Naive B cell (primary cell): ENCODE measurements at regions not wholly inside any gene's neighbourhood (a gene's known extent, or its start where the extent isn't known, plus 50 kb on each side); places are given as distances from the start of the nearest gene placed in this dataset.
A peak's percentile ranks its signal among the peaks of the same experiment; 100 is the strongest.
"Not testable (repeated sequence)": the region's sequence is repeated elsewhere in the genome, so short reads cannot be mapped to it uniquely, and the experiment has no call there.

ENCODE experiments used
- ATAC-seq, 2 donors: fragments of 150-1000 bp; cut with Tn5 transposase; 2 replicates each; pipeline ENCODE4 v1.10.0; 2021; ENCODE audit warnings: low read depth in 2 of 2, mild to moderate bottlenecking in 2 of 2, moderate library complexity in 2 of 2
- DNase-seq: peaks from one replicate; pipeline ENCODE4 v3.0.0; 2022
- H3K27ac Mint-ChIP-seq, 6 donors: one replicate each; pipeline ENCODE4 v1.8.0; 2020 to 2022; ENCODE audit warnings: mild to moderate bottlenecking in 6 of 6, mixed read lengths in 6 of 6, moderate library complexity in 5 of 6, inconsistent platforms in 2 of 6
- H3K27me3 Mint-ChIP-seq, 3 donors: one replicate each; pipeline ENCODE4 v1.8.0; 2021 to 2022; ENCODE audit warnings: mixed read lengths in 3 of 3, mild to moderate bottlenecking in 1 of 3
- H3K36me3 Mint-ChIP-seq, 2 donors: one replicate each; pipeline ENCODE4 v1.8.0; 2020 to 2022; ENCODE audit warnings: mixed read lengths in 2 of 2, inconsistent platforms in 1 of 2, mild to moderate bottlenecking in 1 of 2
- H3K4me1 Mint-ChIP-seq, 3 donors: one replicate each; pipeline ENCODE4 v1.8.0; 2020 to 2022; ENCODE audit warnings: mixed read lengths in 3 of 3, inconsistent platforms in 1 of 3, mild to moderate bottlenecking in 1 of 3, moderate library complexity in 1 of 3
- H3K4me3 Mint-ChIP-seq, 8 donors: one replicate each; pipeline ENCODE4 v1.8.0; 2020 to 2022; ENCODE audit warnings: mild to moderate bottlenecking in 8 of 8, mixed read lengths in 8 of 8, moderate library complexity in 8 of 8, inconsistent platforms in 2 of 8
- H3K9me3 Mint-ChIP-seq, 7 donors: one replicate each; pipeline ENCODE4 v1.8.0; 2020 to 2022; ENCODE audit warnings: mixed read lengths in 7 of 7, mild to moderate bottlenecking in 5 of 7, inconsistent platforms in 2 of 7, moderate library complexity in 1 of 7

DNA sequence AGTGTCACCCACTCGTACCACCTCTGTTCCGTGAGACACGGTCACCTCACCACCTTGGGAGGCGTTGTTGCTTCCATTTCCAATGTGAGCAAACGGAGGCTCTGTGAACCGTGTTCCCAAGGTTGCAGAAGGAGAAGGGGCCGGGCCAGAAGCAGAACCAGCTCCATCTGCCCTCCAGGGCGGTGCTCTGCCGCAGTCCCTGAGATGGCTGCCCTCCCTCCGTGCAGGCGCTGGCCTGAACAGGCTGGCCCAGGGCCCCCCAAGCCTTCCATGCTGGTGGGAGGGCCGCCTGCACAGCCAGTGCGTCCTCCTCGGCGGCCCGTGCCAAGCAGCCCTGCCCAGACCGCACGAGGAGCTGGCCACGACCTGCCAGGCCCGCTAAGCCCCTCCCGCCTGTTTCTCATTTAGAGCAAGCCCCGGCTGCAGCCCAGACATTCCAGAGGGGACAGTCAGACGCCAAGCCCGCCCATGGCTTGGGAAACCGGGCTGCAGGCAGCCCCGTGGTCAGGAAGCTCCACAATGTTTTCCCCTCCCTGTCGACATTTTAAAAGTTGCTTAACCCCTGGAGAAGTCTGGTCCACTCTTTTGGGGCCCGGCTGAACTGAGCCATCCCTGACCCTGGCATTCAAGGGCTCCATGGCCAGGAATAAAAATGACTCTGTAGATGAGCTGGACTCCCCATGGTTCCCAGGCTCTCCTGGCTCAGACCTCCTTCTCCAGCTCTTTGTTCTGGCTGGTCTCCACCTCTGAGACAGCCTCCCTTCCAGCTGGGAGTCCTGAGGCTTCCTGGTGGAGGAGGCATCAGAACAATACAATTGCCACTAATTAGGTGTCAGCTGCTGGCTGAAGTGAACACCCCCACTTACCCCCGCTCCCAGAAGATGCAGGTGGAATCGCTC is 236.0 kb downstream of the BCL11B start:
- Mint-ChIP-seq H3K27ac (no peak overlapping the region), H3K27me3 (no peaks in the 10 kb centered on the region), H3K9me3 (peaks cover 0 to 20% (median 6%) of the 10 kb centered on the region in 7 donors), H3K4me1 (no peaks in the 10 kb centered on the region), H3K36me3 (no peaks in the 10 kb centered on the region), H3K4me3 (no peak overlapping the region)
- ATAC-seq (no peak), DNase-seq (no peak)

DNA sequence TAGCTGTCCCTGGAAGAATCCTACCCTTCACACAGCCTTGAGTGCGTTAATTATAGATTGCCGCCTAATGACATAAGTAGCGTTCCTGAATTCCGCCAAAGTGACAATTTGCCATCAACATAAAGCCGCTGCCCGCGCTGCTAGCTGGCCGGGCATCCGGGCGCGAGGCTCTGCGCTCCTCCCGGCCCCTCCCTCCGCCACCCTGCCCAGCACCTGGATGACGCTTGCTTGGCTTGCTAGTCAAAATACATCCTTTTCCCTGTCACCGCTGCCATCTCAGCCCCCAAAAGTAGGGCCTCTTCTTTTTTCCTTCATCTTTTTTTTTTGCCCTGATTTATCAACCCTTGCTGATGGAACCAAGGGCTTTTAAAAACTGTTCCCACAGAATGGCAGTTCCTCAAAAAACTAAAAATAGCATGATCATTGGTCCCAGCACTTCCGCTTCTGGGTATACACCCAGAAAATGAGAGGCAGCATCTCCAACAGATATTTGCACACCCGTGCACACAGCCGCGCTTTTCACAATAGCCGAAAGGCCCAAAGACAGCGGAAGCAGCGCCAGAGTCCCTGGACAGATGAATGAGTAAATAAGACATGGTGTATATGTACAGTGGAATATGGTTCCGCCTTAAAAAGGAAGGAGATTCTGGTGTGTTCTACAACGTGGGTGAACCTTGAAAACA is 235.2 kb downstream of the BCL11B start:
- H3K27ac Mint-ChIP-seq, result peak overlapping the region in 1 of 6 donors; percentile 11
- H3K4me3 Mint-ChIP-seq, result no peak overlapping the region
- no peaks in the 10 kb centered on the region for H3K27me3 Mint-ChIP-seq
- H3K9me3 Mint-ChIP-seq, result peaks cover 0 to 20% (median 6%) of the 10 kb centered on the region in 7 donors
- H3K36me3 Mint-ChIP-seq, result no peaks in the 10 kb centered on the region
- DNase-seq (no peak), ATAC-seq (no peak)
- no peaks in the 10 kb centered on the region for H3K4me1 Mint-ChIP-seq

DNA sequence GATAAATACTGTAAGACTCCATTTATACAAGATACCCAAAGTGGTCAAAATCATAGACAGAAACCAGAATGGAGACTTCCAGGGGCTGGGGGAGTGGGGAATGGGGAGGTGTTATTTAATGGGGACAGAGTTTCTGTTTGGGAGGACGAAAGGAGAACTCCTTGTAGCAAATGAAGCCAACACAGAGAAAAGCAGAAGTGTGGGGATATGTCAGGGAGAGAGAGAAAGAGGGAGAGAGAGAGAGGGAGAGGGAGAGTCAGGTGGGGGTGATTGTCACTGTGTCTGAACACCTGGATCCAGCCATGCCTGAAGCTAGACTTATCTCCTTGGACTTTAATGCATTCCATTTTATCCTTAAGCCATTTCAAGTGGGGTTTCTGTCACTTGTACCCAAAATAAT is 234.7 kb downstream of the BCL11B start:
- peaks cover 0 to 20% (median 6%) of the 10 kb centered on the region in 7 donors for H3K9me3 Mint-ChIP-seq
- H3K36me3 Mint-ChIP-seq, DNase-seq, ATAC-seq, H3K4me1 Mint-ChIP-seq, H3K4me3 Mint-ChIP-seq, H3K27me3 Mint-ChIP-seq: not testable (repeated sequence)
- H3K27ac Mint-ChIP-seq, result peak overlapping the region in 2 of 6 donors; percentile 11 to 30

DNA sequence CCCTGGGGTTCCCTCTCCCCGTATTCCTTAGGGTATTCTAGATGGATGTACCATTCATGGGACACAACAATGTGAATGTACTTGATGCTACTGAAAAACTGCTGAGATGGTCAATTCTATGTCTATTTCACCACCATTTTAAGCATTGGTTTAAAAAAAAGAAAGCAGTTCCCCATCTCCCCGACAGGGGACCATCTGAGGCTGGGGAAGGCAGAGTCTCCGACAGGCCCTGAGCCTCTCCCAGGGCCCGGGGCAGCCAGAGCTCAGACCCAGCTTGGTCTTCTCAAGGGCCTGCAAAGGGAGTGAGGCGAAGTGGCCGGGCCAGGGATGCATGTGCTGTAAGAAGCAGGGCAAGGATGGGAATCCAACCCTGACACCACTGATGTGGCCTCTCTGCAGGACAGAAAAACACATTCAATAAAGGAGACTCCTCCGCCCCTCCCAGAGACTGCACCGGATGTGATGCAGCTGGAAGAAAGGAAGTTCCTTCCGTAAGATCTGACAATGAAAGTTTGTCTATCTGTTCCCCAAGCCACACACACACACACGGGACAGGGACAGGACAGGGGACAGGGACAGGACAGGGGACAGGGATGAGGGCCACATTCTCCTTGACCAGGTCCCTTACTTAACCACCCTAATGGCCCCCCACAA is 234.1 kb downstream of the BCL11B start:
- ATAC-seq, result no peak
- H3K36me3 Mint-ChIP-seq, result no peaks in the 10 kb centered on the region

DNA sequence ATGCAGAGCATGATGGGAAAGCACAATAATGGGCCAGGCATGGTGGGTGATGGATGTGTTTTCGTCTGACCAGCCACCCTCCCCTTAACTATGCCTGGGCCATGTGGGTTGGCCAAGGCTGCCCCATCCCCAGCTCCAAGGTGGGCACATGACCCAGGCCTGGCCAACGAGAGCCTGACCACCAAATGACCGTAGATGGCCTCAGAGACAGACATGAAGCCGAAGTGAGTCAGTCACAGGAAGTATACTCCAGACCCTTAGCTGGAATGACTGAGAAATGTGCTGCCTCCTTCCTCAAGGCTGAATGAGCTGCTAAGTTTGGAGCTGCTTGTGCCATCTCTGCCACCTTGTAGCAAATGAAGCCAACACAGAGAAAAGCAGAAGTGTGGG is 233.6 kb downstream of the BCL11B start:
- no peak overlapping the region for H3K4me3 Mint-ChIP-seq
- no peak for DNase-seq
- H3K27me3 Mint-ChIP-seq, result no peaks in the 10 kb centered on the region
- no peaks in the 10 kb centered on the region for H3K4me1 Mint-ChIP-seq
- ATAC-seq, result no peak
- peaks cover 0 to 14% (median 3%) of the 10 kb centered on the region in 7 donors for H3K9me3 Mint-ChIP-seq
- H3K36me3 Mint-ChIP-seq, result no peaks in the 10 kb centered on the region
- no peak overlapping the region for H3K27ac Mint-ChIP-seq

More for the DNA sequence above, 234.1 kb downstream of the BCL11B start:
- no peaks in the 10 kb centered on the region for H3K4me1 Mint-ChIP-seq
- H3K9me3 Mint-ChIP-seq, result peaks cover 0 to 19% (median 3%) of the 10 kb centered on the region in 7 donors
- no peak overlapping the region for H3K27ac Mint-ChIP-seq
- DNase-seq, result no peak
- H3K27me3 Mint-ChIP-seq, result no peaks in the 10 kb centered on the region
- H3K4me3 Mint-ChIP-seq, result no peak overlapping the region

DNA sequence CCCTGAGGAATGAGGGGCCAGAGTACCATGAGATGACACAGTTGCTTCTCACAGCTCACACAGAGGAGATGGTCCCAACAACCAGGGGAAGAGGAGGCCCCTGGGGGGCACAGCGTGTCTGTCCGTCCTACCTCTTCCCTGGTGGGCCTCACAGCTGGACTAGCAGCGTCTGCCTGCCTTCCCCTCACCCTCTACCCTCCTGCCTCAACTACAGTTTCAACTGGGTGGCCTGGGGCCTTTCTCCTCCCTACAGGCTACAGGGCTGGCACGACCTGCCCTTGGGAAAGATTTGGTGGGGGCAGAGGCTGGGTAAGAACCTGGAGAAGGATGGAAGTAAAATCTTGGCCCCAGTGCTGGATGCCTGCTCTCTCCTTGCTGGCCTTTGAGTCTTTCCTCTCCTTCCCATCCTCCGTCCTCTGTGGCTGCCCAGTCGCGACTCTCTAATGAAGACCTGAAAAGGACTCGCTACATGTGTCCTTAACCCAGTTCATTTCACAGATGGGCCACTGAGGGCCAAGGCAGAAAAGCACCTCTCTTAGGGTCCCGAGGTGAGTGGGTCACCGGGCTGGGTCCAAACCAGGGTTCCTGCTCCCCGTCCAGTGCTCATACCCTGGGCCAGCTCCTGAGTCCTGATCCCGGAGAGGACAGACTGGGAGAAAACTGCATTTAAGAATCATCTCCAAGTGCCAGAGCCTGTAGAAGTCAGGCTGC is 232.5 kb downstream of the BCL11B start:
- Mint-ChIP-seq H3K36me3 (no peaks in the 10 kb centered on the region), H3K4me1 (no peaks in the 10 kb centered on the region), H3K27me3 (no peaks in the 10 kb centered on the region), H3K27ac (no peak overlapping the region), H3K9me3 (peaks cover 0 to 12% (median 6%) of the 10 kb centered on the region in 7 donors), H3K4me3 (no peak overlapping the region)
- DNase-seq (no peak), ATAC-seq (no peak)

DNA sequence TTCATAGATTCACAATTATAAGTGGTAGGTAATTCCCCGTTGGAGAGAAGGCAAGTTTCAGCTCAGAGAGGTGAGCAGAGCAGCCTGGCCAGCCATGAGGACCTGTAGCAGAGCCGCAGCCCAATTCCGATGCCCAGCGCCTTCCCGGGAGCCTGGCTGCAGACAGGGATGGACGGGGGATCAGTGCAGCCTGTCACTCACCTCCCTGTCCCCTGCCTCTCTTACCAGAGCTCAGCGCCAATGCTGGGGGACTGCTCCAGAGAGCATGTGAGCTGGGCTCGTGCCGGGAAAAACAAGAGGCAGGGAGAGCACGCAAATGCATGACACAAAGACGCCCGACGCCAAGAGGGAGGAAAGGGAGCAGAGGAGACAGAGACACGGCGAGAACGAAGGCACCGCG is 231.9 kb downstream of the BCL11B start:
- peak overlapping the region in 1 of 6 donors; percentile 84 for H3K27ac Mint-ChIP-seq
- ATAC-seq (no peak), DNase-seq (no peak)
- no peaks in the 10 kb centered on the region for H3K4me1 Mint-ChIP-seq
- H3K9me3 Mint-ChIP-seq, result peaks cover 0 to 15% (median 9%) of the 10 kb centered on the region in 7 donors
- H3K27me3 Mint-ChIP-seq, result no peaks in the 10 kb centered on the region
- no peaks in the 10 kb centered on the region for H3K36me3 Mint-ChIP-seq
- no peak overlapping the region for H3K4me3 Mint-ChIP-seq

DNA sequence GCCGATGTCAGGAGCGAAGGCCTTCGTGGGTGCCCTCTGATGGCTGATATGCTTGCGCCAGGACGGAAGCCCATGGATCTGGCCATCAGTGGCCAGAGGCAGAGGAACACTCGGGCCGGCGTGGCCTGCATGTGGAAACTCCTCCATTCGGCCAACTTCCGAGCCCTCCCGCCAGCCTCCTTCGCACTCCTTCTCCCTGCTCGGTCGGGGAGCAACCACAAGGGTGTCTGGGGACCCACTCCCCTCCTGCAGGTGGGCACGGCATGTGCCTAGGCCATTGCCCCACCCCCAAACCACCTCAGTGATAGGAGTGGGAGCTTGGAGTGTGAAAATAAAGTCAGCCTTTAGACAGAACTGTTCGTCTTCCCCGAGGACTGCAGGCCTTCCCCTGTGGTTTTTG is 231.3 kb downstream of the BCL11B start:
- H3K27me3 Mint-ChIP-seq, result no peaks in the 10 kb centered on the region
- no peak for ATAC-seq
- no peak overlapping the region for H3K4me3 Mint-ChIP-seq
- peaks cover 2 to 15% (median 12%) of the 10 kb centered on the region in 7 donors for H3K9me3 Mint-ChIP-seq
- H3K36me3 Mint-ChIP-seq, result no peaks in the 10 kb centered on the region
- H3K4me1 Mint-ChIP-seq, result no peaks in the 10 kb centered on the region
- H3K27ac Mint-ChIP-seq, result no peak overlapping the region
- DNase-seq, result no peak

DNA sequence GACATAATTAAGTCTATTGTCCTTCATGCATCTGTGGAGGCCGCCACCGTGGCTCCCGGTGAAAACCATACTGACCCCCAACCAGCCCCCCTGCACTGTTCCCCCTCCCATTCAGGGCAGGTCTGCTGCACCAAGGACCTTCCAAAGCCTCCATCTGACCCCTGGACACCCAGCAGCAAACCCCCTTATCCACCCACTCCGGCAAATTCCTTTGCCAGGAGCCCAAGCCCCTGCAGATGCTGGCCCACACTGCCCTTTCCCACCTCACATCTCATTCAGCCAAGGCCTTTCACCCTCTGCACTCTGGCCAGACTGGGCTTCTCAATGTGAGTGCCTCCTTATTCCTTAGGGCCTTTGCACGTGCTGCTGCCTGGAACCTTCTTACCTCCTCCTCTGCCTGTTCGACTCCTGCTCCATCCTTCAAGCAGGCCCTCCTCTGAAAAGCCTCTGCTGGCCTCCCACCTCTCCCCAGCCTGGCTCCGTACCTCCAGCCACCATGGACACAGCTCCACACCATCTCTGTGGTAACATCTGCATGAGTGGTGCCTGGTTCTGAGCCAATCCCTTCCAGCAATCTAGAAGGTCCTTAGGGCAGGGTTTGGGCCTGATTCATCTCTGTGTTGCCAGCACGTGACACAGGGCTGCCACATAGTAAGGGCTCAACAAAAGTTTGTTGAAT is 230.7 kb downstream of the BCL11B start:
- Mint-ChIP-seq H3K36me3 (no peaks in the 10 kb centered on the region), H3K27me3 (no peaks in the 10 kb centered on the region), H3K27ac (no peak overlapping the region), H3K4me1 (no peaks in the 10 kb centered on the region), H3K4me3 (peak overlapping the region in 1 of 8 donors; percentile 22), H3K9me3 (peaks cover 2 to 15% (median 14%) of the 10 kb centered on the region in 7 donors)
- ATAC-seq, result no peak
- no peak for DNase-seq

DNA sequence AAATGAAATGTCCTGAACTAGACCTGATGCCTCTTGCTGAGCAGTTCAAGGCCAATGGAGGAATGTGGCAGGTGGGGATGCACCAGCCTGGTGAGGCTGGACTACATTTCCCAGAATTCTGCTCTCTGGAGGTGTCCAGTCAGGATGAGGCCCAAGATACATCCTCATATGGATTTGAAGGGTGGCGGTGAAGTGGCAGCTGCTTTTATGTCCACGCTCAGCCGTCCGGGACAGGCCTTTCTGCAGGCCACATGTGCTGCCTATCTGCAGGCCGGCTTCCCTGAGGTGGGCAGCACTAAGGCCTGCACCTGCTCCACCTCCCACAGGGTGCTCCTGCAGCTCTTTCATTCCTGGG is 230.2 kb downstream of the BCL11B start:
- Mint-ChIP-seq H3K9me3 (peaks cover 2 to 19% (median 13%) of the 10 kb centered on the region in 7 donors), H3K36me3 (no peaks in the 10 kb centered on the region), H3K27me3 (no peaks in the 10 kb centered on the region), H3K4me1 (no peaks in the 10 kb centered on the region), H3K27ac (no peak overlapping the region), H3K4me3 (no peak overlapping the region)
- DNase-seq (no peak), ATAC-seq (no peak)

DNA sequence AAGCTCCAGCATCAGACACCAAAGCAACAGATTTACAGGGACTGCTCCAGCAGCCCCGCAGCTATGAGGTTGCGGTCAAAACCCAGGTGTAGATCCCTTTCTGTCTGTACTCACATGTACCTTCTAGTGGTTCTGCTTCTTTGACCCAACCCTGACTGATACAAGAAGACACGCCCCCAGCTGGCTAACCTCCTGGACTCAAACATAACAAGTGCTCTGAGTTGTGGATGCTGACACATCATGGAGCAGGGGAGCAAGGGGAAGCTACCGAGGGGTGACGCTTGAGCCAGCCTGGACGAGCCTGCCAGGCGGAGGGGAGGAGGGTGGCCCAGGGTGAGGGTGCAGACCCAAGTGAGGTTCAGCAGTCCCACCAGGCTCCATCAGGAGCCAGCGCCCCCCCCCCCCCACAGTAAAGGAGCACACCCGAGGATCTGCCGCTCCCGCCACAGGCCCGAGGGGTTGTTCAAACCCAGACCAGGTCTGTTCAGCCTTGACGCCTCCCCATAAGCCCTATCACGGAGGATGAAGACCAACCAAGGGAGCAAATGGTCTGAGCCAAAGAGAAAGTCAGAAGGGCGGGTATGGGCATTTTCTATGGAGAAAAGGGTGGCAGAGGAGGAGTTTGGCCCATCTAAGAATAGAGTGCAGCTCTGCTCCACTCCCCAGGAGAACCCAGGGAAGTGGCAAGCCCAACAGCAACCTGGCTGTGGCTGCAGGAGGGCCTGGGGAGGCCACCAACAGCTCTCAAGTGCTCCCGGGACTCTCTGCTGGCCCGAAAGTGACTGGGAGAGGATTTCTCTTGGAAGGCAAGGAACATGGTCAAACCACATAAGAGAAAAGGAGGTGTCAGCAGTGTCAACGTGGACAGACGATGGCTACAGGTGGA is 229.4 kb downstream of the BCL11B start:
- DNase-seq, result no peak
- H3K4me1 Mint-ChIP-seq, result no peaks in the 10 kb centered on the region
- H3K9me3 Mint-ChIP-seq, result peaks cover 2 to 21% (median 6%) of the 10 kb centered on the region in 7 donors
- H3K27me3 Mint-ChIP-seq, result no peaks in the 10 kb centered on the region
- H3K27ac Mint-ChIP-seq, result no peak overlapping the region
- H3K4me3 Mint-ChIP-seq, result no peak overlapping the region
- ATAC-seq, result no peak
- H3K36me3 Mint-ChIP-seq, result no peaks in the 10 kb centered on the region

DNA sequence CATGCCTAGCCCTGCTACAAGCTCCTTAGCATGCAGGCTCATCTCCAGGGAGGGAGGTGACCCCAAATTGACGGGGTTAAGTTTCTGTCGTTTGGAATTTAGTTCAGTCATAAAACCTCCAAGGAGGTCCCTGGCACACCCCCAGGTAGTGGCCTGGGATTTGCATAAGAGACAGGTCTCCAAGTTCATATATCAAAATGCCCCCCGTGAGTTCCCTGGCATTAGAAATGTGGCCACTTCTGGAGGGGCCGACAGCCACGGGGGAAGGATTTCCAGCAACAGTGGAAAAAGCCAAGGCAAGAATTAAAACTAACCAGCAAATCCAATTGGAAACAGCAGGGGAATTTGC is 228.8 kb downstream of the BCL11B start:
- no peaks in the 10 kb centered on the region for H3K4me1 Mint-ChIP-seq
- no peak for ATAC-seq
- H3K27ac Mint-ChIP-seq, result no peak overlapping the region
- peaks cover 2 to 21% (median 8%) of the 10 kb centered on the region in 7 donors for H3K9me3 Mint-ChIP-seq
- DNase-seq, result no peak
- H3K36me3 Mint-ChIP-seq, result no peaks in the 10 kb centered on the region
- H3K27me3 Mint-ChIP-seq, result no peaks in the 10 kb centered on the region
- no peak overlapping the region for H3K4me3 Mint-ChIP-seq
